Fibroblast of lung (primary cell): ENCODE measurements at regions not wholly inside any gene's neighbourhood (a gene's known extent, or its start where the extent isn't known, plus 50 kb on each side); places are given as distances from the start of the nearest gene placed in this dataset.

ENCODE experiments used
- CTCF ChIP-seq, 2 donors: IDR thresholded peaks in 1 of 2; conservative IDR thresholded peaks in 1 of 2; 1 replicate in 1 of 2; 2 replicates in 1 of 2; pipeline ENCODE4 v1.5.1; 2011 to 2012; ENCODE audit warnings: low read length in 2 of 2, control low read depth in 1 of 2, inconsistent platforms in 1 of 2, low read depth in 1 of 2, mild to moderate bottlenecking in 1 of 2
- EZH2 ChIP-seq: IDR thresholded peaks from 2 replicates; pipeline ENCODE4 v1.5.1; 2012; ENCODE audit warnings: low read length, control low read depth, mild to moderate bottlenecking; ENCODE audit errors: missing control alignments

GRCh38 chr12:104864668-104865067, 93.4 kb downstream of the SLC41A2 start:
- TF ChIP-seq CTCF (conservative IDR thresholded peaks at IDR 0.05 in 1 of 2, IDR thresholded peaks at IDR 0.05 in 1 of 2; ENCODE audit: low read depth in 1 of 2, low read length in 2 of 2): no peak
- no peak for TF ChIP-seq EZH2
